ENCODE measurements at regions not wholly inside any gene's neighbourhood (a gene's known extent, or its start where the extent isn't known, plus 50 kb on each side); places are given as distances from the start of the nearest gene placed in this dataset.
"Not testable (repeated sequence)": the region's sequence is repeated elsewhere in the genome, so short reads cannot be mapped to it uniquely, and the experiment has no call there.

DNA sequence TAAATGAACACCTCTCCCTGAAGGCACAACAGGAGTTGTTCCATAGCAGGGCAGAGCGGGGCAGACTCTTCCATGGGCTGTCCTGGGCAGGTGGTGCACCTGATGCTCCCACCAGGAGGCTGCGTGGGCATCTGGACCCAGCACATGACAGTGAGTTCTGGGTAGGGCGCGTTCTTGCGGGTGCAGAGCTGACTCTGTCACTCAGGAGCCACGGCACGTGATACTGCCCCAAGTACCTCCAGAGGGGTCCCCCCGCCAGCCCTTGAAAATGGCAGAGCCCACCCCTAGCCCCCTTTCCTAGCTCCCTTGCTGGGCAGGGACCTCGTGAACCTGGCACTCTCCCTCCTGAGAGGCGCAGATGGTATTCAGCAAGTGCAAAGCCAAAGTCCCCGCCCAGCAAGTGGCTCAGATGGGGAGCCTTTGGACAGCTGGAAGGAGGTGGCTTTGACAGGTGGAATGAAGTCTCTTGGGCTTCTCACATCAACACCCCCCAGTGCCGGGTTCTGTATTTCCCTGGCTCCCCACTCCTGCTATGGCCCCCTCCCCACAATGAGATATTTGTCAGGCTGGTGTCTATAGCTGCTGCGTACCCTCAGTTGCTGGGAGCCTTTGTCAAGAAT, 172.1 kb downstream of the TBC1D2B start:
- peak; percentile 69 for DNase-seq
- 80 to 94% (median 87%) methylated on average over 8 to 13 of the region's 13 CpGs for WGBS, 5 donors

DNA sequence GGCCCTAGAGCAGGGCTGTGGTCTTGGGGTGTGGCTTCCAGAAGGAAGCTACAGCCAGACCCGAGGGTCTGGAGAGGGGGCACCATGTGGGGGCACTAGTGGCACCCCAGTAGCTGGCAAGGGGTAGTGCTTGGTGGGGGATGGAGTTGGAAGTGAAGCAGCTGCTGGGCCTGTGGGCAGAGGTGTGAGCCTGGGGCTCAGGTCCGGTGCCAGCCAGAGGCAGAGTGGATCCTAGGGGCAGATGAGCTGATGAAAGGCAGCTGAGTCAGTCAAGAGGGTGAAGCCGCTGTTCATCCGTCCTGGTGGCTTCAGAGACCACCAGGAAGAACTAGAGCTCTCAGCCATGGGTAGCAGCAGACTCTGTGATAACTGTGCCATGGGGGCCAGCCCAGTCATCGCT, 172.6 kb downstream of the TBC1D2B start:
- Histone ChIP-seq H3K9me3 (no peaks in the 10 kb centered on the region), H3K4me3 (no peak overlapping the region), H3K36me3 (no peaks in the 10 kb centered on the region), H3K27me3 (replicated peaks in 1 of 7) (peaks cover 0 to 21% (median 0%) of the 10 kb centered on the region in 7 donors), H3K27ac (no peak overlapping the region), H3K4me1 (peaks cover 0 to under 1% (median 0%) of the 10 kb centered on the region in 6 donors)
- 40 to 77% (median 70%) methylated on average over 2 to 5 of the region's 5 CpGs for WGBS, 5 donors
- no peak for TF ChIP-seq POLR2A (IDR thresholded peaks at IDR 0.05)
- no peak for TF ChIP-seq POLR2AphosphoS5 (IDR thresholded peaks at IDR 0.05)
- TF ChIP-seq, protein P1, sequence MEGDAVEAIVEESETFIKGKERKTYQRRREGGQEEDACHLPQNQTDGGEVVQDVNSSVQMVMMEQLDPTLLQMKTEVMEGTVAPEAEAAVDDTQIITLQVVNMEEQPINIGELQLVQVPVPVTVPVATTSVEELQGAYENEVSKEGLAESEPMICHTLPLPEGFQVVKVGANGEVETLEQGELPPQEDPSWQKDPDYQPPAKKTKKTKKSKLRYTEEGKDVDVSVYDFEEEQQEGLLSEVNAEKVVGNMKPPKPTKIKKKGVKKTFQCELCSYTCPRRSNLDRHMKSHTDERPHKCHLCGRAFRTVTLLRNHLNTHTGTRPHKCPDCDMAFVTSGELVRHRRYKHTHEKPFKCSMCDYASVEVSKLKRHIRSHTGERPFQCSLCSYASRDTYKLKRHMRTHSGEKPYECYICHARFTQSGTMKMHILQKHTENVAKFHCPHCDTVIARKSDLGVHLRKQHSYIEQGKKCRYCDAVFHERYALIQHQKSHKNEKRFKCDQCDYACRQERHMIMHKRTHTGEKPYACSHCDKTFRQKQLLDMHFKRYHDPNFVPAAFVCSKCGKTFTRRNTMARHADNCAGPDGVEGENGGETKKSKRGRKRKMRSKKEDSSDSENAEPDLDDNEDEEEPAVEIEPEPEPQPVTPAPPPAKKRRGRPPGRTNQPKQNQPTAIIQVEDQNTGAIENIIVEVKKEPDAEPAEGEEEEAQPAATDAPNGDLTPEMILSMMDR (IDR thresholded peaks at IDR 0.05 in 8 of 11, conservative IDR thresholded peaks at IDR 0.05 in 3 of 11): no peak
- DNase-seq: peak; percentile 47
- intact Hi-C loops (cut with DNase I; ENCODE audit: low total_unique reads): no loop called here

More for the DNA sequence above, 172.1 kb downstream of the TBC1D2B start:
- Histone ChIP-seq H3K4me1 (peaks cover 0 to 5% (median 0%) of the 10 kb centered on the region in 6 donors), H3K27ac (no peak overlapping the region), H3K9me3 (no peaks in the 10 kb centered on the region), H3K4me3 (no peak overlapping the region), H3K27me3 (replicated peaks in 1 of 7) (peaks cover 0 to 21% (median 0%) of the 10 kb centered on the region in 7 donors), H3K36me3 (no peaks in the 10 kb centered on the region)
- intact Hi-C loops (cut with DNase I; ENCODE audit: low total_unique reads): no loop called here
- TF ChIP-seq, protein P1 (IDR thresholded peaks at IDR 0.05 in 8 of 11, conservative IDR thresholded peaks at IDR 0.05 in 3 of 11): no peak
- TF ChIP-seq POLR2AphosphoS5 (IDR thresholded peaks at IDR 0.05): no peak
- no peak for TF ChIP-seq POLR2A (IDR thresholded peaks at IDR 0.05)

DNA sequence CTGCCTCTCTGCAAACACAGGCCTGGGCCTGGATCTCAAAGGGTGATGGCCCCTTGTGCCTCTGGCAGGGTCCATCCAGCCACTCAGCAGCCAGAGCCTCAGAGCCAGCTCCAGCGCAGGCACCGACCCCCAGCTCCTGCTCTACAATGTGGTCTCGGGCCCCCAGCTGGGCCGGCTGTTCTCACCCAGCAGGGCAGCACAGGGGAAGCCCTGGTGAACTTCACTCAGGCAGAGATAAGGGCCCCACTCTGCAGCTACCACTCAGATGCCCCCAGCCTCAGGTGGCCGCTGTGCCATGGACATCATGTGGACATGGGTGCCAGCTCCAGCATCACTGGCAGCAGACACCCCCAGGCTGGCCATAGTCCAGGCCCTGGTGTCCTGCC, 173.1 kb downstream of the TBC1D2B start:
- 78 to 100% (median 88%) methylated on average over 1 to 5 of the region's 5 CpGs for WGBS, 5 donors
- intact Hi-C loops (cut with DNase I; ENCODE audit: low total_unique reads): no loop called here
- Histone ChIP-seq H3K4me1 (no peaks in the 10 kb centered on the region), H3K27ac (no peak overlapping the region), H3K4me3 (no peak overlapping the region), H3K27me3 (replicated peaks in 1 of 7) (peaks cover 0 to 21% (median 0%) of the 10 kb centered on the region in 7 donors), H3K36me3 (no peaks in the 10 kb centered on the region), H3K9me3 (no peaks in the 10 kb centered on the region)
- no peak for TF ChIP-seq POLR2AphosphoS5 (IDR thresholded peaks at IDR 0.05)
- TF ChIP-seq POLR2A (IDR thresholded peaks at IDR 0.05): no peak
- TF ChIP-seq, protein P1 (IDR thresholded peaks at IDR 0.05 in 8 of 11, conservative IDR thresholded peaks at IDR 0.05 in 3 of 11): no peak
- peak; percentile 67 for DNase-seq

DNA sequence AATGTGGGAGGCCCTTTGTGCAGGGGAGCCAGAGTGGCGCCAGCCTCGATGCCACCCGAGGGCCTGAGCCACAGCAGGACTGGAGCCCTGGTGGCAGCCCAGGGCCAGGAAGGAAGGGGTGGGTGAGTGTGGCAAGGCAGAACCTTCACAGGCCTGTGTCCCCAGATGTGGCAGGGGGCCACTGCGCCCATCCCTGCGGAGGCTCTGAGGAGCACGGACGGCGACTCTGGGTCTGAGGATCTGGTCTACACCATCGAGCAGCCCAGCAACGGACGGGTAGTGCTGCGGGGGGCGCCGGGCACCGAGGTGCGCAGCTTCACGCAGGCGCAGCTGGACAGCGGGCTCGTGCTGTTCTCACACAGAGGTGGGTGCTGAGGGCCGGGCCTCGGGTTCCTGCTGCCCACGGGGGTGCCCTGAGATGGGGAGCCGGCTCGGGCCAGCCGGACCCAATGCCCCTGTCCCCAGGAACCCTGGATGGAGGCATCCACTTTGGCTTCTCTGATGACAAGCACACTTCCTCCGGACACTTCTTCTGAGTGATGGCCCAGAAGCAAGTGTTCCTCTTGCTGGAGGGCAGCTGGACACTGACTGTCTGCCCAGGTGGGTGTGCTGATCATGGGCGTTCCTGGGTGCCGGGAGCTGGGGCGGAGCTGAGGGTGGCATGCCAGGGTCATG, 173.6 kb downstream of the TBC1D2B start:
- H3K4me3 ChIP-seq; H3K4me1 ChIP-seq; H3K9me3 ChIP-seq; H3K36me3 ChIP-seq; H3K27ac ChIP-seq; intact Hi-C loops (cut with DNase I; ENCODE audit: low total_unique reads): not testable (repeated sequence)
- peaks cover 0 to 17% (median 0%) of the 10 kb centered on the region in 7 donors for H3K27me3 ChIP-seq (replicated peaks in 1 of 7)
- WGBS, 5 donors: 85 to 94% (median 89%) methylated on average over 9 to 30 of the region's 30 CpGs
- peak; percentile 68 for DNase-seq
